EH (cell line): ENCODE measurements at regions not wholly inside any gene's neighbourhood (a gene's known extent, or its start where the extent isn't known, plus 50 kb on each side); places are given as distances from the start of the nearest gene placed in this dataset.
A peak's percentile ranks its signal among the peaks of the same experiment; 100 is the strongest.
"Not testable (repeated sequence)": the region's sequence is repeated elsewhere in the genome, so short reads cannot be mapped to it uniquely, and the experiment has no call there.

Experiments used
- DNase-seq: peaks from one replicate; pipeline ENCODE4 v3.0.0-alpha.2; 2015; ENCODE audit warnings: low read depth

DNA sequence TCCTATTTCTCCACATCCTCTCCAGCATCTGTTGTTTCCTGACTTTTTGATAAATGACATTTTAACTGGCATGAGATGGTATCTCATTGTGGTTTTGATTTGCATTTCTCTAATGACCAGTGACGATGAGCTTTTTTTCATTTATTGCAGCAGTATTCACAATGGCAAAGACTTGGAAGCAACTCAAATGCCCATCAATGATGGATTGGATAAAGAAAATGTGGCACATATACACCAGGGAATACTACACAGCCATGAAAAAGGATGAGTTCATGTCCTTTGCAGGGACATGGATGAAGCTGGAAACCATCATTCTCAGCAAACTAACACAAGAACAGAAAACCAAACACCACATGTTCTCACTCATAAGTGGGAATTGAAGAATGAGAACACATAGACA, 329.0 kb upstream of the DAB2 start:
- DNase-seq, result not testable (repeated sequence)

DNA sequence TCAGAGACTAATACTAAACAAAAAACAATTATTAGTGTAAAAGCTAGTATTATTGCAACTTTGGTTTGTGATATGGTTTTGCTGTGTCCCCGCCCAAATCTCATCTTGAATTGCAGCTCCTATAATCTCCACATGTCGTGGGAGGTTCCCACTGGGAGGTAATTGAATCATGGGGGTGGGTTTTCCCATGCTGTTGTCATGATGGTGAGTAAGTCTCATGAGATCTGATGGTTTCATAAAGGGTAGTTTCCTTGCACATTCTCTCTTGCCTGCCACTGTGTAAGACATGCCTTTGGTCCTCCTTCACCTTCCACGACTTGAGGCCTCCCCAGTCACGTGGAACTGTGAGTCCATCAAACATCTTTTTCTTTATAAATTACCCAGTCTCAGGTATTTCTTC, 325.9 kb upstream of the DAB2 start:
- no peak for DNase-seq

DNA sequence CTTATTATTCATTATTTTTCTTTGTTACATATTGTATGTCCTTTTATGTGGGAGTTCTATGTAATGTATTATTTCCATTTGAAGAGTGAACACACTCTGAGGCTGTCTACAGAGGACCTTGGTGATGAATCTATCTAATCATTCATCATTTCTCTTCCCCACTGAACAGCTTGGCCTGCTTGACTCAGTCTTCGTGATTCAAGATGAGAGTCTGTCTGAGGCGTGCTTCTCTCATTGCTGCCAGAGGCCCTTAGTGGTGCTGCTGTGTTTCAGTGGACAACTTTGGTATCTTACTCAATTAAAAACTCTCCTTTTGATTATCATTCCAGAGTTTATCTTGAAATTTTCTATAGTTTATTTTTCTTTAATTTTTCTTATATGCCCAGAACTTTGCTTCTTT, 318.1 kb upstream of the DAB2 start:
- DNase-seq, result no peak

DNA sequence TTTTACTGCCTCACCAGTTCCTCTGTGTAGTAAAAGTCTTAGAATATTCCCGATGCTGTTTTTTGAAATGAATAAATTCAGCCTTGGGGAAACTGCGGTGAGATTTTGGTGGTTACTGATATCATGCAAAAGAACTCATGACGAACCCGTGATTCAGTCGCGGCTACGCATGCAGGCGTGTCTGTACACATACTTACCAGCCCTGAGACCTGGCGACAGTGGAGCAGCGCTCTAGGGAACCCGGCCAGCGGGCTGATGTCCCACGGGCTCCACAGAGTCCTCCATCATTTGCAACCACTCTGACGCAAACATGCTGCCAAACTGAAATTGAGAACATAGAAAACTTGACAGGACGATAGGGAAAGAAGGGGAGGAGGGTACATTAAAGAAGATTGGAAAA, 315.6 kb upstream of the DAB2 start:
- no peak for DNase-seq

DNA sequence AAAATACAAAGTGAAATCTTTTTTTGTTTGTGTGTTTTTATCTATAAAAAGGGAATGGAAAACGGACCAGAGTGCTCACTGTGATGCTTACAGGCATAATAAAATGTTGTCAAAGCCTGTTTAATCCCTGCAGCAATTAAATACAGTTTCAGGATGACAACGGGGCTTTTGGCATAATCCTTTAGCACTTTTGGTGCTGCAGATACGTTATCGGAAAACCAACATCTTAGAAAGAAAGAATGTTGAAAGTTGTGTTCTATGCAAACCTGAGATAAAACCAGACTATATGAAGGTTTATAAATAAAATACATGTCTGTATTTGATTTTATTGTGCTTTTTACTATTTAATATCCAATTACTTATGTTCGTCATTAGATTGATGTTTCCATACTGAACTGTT, 307.4 kb upstream of the DAB2 start:
- DNase-seq, result no peak

DNA sequence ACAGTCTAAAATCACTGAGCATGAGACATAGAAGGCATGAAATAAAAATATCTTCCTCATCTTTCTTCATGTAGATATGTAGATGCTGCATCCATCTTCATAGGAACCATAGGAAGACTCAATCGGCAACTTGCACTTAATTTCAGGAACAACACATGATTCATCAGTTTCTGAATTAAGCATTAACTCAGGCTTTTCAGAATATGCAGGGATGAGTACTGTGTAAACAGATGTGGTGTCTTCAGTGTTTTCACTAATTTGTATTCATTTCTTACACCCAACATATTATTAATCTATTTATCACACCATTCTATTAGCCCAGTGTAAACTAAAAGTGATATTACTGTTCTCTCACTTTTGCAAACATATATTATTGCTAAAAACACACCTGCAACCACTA, 305.9 kb upstream of the DAB2 start:
- DNase-seq, result no peak

DNA sequence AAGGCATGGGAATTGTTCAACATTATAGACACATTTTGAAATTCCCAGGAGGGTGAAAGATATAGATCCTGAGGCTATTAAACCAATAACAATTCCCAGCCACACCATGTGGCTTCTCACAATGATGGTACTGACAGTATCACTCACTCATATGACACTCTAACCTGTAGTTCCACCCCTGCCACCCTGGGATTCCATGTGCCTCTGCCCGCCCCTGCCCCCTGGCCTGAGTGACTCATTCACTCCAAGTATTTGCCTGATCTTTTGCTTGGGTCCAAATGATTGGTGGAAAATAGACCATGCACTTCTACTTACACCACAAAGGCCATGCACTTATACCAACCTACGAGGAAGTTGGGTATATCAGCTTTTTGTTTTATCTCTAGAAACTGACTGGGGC, 305.2 kb upstream of the DAB2 start:
- DNase-seq, result no peak

DNA sequence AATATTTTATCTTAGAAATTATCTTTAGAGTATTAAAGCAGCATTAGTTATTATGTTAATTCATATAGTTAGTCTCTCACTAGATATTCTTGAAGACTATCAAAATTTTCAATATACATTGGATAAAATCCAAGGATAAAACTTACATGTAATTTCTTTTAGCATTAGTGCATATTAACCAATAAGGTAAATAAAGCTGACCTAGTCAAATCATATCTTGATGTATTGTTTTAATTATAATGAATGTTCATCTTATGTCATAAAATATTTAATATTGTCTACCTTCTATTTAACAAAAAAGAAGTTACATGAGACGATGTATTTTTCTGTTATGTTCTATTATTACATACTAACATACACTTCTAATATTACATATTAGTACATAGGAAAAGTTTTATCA, 301.7 kb upstream of the DAB2 start:
- DNase-seq, result no peak

DNA sequence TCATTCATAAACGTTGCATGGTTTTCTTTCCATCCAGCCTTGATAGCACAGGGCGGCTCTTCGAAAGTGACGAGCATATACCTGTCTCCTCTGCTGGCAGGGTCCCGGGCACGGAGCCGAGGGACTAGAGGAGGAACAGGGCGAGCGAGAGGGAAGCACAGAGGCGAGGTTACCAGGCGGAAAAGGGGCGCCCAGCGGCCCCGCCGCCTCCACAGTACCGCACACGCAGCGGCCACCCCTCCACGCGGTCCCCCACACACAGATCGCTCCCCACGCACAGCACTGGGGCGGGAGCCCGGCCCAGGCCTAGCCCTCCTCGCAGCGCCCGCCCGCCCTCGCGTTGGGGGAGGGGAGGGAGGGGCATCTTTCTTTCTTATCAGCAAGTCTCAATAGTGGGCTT, 296.6 kb upstream of the DAB2 start:
- DNase-seq, result no peak

DNA sequence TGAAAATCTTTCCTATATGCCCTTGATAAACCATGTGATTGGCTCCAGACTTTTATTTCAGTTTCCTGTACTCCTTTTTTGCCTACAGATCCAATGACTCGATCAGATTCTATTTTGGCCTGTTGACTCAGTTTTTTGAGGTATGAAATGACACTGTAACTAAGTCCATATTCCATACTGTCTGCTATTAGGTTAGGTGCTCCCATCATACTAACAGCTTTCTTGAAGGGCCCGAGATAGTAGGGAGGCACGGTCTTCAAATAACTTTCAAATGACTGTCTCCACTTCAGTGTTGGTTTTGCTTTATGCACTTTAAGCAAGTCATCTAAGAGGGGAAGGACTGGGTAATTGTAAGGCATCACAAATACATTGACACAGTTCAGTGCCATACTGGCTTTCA, 295.4 kb upstream of the DAB2 start:
- DNase-seq, result peak; percentile 45

DNA sequence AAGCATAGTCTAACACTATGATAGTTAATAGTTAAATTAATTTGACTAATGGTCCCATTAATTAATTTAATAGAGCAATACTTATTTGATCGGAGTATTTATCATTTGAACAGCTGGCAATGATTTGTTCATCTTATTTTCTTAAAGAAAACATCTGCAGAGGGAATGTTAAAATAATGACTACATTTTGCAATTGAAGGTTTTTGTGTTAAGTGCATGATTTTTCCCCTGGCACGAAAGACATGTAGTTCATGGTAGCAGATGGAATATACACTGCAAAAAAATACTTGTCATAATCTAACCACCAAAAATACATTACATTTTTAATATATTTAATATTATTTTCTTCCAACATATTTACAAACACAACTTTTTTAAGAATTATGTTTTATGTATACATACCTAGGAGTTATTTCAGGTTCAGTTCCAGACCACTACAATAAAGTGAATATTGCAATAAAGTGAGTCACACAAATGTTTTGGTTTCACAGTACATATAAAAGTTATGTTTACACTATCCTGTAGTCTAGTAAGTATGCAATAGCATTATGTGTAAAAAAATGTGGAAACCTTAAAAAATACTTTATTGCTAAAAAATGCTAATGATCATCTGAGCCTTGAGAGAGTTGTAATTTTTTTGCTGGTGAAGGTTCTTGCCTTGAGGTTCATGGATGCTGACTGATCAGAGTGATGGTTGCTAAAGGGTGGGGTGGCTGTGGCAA, 292.6 kb upstream of the DAB2 start:
- peak; percentile 67 for DNase-seq

DNA sequence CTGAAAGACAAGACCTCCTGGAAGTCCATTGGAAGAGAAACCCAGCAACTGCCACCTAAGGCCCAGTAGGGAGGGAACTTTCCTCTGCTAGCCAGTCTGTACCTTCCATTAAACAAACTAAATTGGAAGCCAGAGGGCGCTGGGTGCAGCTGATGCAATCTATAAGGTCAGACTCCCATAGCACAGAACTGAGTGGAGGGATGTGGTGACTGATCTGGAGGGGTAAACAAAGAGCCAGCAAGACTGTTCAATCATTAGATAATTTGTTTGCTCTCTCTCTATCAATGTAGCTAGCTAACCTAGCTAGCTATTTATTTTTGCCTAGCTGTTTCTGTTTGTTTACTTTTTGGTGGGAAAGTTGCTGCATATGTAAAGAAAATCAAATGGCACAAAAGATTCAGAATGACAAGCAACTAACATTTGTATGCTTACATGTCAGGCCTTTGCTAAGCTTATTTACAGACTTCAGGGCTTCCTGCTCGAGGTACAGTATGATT, 291.8 kb upstream of the DAB2 start:
- peak; percentile 73 for DNase-seq

DNA sequence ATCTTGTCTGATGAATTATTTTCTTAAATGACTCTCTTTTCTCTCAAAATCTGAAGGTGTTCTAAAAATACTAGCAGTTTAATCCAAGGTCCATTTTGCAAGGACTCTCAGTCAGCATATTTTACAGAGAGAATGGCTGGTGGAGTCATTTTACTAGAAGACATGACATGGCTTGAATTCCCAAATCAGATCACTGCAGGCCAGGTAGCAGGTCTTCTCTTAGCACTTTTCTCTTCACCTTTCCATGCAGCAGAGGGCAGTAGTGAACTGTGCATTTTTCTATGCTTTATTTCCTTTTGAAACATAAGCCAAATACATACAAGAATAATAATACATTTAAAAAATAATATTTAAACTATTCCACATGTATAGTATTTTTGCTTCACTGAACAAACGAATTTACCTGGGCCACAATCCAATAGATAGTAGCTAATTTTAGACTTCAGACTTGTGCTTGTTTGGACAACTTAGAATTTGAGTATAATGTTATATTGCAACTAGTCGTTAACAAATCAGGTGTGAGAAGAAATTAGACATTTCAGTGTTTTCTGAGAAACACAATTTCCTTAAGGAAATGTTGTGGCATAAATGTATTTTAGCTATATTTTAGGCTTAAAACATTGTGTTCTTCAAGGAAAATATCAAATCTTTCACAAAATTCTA, 289.4 kb upstream of the DAB2 start:
- peak; percentile 70 for DNase-seq

DNA sequence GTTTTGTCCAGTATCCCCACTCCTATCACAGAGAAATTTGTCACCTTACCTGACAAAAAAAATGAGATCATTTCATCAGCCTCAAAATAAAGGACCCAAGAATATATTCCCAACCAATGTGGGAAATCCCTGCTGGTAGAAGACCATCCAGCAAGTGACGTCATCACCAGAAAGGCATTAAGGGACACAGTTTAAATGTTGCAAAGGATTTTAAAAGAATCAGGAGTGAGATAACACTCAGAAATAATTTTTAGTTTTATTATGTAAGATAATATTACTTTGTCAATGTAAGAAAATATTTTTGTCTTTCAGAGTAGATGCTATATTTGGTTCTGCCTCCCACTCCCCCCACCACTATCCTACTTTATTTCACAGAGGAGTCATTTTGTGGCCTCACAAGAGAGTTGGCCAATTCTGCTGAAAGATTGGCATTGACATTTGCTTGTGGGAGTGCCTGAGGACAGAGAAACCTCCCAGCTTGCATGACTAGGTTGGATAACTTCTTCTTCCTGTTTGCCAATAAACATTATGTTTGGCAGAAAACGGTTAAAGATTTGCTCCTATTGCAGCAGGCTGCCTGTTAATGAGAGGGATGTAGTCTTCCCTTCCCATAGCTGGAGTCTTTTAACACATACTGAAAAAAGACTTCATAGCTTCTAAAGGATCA, 288.6 kb upstream of the DAB2 start:
- peak; percentile 21 for DNase-seq

DNA sequence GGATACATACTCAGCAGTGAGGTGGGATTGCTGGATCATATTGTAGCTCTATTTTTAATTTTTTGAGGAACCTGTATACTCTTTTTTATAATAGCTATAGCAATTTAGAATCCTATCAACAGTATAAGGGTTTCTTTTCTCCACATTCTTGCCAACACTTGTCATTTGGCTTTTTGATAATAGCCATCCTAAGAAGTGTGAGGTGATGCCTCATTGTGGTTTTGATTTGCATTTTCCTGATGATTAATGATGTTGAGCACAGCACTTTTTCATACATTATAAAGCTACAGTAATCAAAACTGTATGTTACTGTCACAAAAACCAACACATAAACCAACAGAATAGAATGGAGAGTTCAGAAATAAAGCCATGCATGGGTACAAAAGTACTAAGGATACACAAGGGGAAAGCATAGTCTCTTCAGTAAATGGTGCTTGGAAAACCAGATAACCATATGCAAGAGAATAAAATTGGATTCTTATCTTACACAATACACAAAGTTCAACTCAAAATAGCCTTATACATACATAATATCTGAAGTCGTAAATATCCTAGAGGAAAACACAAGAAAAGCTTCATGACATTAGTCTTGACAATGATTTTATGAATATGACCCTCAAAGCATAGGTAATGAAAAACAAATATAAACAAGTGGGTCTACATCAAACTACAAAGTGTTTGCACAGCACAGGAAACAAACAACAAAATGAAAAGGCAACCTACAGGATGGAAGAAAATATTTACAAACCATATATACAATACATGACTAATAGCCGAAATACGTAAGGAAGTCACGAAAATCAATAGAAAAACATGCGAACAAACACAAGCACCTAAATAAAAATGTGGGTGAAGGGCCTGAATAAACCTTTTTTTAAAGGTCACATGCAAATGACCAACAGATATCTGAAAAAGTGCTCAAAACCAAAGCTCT, 287.8 kb upstream of the DAB2 start:
- no peak for DNase-seq

DNA sequence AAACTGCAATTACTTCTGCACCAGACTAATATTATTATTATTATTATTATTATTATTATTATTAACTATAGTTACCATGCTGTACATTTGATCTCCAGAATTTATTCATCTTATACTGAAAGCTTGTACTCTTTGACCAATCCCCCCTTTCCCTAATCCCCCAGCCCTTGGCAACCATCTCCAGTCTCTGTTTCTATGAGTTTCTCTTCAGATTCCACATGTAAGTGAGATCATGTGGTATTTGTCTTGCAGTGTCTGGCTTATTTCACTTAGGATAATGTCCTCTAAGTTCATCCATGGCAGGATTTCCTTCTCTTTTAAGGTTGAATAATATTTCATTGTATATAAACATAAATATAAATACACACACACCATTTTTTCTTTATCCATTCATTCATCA, 287.0 kb upstream of the DAB2 start:
- DNase-seq, result no peak

DNA sequence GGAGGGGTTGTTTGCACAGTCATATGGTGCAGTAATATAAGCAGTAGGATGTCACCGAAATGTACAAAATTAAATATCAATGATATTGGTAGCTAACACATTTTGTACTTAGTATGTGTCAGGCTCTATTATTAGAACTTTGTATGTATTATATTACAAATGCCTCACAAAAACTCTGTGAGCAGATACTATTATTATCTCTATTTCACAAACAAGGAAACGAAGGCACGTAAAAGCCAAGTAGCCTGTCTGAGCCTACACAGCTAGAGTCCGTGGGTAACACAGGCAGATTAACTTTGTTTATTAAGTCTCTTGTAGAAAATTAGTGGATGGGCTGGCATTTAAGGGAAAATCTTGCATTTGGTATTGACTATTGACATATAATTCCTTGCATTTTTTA, 284.3 kb upstream of the DAB2 start:
- no peak for DNase-seq

DNA sequence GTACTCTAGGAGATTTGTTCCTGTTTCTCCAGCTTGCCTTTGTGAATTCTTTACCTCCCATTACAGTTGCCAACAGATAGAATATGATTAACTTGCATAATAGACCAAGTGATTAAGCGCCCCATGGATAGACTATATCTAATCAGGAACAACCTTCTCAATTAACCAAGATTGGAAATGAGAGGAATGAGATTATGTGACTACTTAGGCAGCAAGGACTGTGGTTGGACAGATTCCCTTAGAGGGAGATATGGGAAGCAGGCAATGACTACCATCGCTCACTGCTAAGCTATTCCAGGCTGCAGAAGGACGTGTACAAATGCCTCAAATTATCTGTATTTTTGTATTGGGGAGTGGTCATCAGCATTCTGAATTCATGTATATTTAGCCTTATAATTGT, 278.1 kb upstream of the DAB2 start:
- DNase-seq, result no peak

DNA sequence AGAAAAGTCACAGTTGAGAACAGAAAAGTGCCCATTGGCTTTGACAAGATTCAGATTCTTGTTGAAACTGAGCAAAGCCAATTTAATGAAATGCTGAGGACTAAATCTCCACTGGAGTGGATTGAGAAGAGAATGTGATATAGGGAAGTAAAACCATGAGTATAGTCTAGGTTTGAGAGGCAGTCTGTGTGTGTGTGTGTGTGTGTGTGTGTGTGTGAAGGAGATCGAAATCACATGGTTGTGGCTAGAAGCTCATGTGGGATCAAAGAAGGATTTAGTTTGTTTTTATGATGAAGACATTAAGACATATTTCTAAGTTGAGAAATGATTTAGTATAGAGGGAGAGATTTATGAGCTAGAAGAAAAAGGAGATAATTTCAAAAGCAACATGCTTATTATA, 275.7 kb upstream of the DAB2 start:
- no peak for DNase-seq

DNA sequence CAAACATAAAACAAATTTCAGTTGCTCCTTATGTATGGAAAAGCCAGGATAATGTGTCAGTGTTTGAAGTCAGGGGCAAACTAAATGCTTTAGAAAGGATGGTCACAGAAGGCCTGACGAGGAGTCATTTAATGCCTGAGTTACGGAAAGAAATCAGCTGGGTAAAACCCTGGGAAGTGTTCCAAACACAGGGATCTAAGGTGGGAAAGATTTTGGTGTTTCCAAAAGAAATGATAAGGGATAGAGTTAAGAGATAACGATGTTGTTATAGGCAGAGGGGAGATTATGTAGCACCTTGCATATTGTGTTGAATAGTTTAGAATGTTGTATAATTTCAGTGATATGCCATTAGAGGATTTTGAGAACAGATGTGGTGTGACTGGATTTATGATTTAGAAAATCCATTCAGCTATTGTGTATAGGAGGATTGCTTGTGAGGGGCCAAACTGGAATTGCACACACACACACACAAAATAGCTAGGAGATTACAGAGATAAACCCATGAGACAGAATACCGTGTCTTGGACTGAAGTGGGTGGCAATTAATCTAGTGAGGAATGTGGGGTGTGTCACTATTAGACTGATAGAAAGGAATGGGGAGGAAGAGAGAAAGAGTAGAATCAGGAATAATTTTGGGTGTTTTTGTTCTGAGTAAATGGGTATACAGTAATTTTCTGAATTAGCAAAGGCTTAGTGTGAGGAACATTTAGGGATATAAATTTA, 274.2 kb upstream of the DAB2 start:
- no peak for DNase-seq

DNA sequence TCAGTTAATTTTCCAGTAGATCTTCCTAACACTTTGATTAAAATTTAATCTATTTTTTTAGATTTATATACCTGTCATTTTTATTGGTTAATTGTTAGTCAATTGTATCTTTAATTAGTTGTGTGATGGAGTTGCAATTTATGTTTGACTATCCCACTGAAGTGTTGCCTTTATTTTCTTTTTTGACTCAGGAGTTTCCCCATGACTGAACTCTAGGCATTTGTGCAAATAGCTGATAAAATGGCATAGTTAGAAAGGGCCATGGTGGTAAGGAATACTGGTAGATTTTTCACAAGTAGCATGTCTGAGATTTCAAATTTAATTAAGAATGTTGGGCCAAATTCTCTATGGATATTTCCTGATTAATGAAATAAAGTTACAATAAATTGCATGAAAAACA, 273.1 kb upstream of the DAB2 start:
- no peak for DNase-seq
